ENCODE measurements at regions not wholly inside any gene's neighbourhood (a gene's known extent, or its start where the extent isn't known, plus 50 kb on each side); places are given as distances from the start of the nearest gene placed in this dataset.

DNA sequence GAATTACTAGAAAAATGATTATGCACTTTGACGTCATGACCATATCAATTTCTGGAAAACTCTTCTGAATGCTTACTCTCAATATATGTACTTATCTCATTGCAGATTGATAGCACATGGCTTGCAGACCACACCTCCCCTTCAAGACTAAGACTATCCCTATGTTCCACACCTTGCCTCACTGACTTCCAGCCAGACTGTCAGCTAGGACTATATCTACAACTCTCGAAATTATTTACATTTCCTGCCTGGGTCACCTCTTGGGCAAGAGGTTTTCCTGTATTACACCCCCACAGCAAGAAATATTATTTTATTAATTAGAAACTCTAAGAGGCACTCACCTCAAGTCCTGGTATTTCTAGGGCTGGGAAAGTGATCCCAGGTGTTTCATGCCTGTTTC, 236.6 kb downstream of the CYRIA start:
- TF ChIP-seq, protein P1, sequence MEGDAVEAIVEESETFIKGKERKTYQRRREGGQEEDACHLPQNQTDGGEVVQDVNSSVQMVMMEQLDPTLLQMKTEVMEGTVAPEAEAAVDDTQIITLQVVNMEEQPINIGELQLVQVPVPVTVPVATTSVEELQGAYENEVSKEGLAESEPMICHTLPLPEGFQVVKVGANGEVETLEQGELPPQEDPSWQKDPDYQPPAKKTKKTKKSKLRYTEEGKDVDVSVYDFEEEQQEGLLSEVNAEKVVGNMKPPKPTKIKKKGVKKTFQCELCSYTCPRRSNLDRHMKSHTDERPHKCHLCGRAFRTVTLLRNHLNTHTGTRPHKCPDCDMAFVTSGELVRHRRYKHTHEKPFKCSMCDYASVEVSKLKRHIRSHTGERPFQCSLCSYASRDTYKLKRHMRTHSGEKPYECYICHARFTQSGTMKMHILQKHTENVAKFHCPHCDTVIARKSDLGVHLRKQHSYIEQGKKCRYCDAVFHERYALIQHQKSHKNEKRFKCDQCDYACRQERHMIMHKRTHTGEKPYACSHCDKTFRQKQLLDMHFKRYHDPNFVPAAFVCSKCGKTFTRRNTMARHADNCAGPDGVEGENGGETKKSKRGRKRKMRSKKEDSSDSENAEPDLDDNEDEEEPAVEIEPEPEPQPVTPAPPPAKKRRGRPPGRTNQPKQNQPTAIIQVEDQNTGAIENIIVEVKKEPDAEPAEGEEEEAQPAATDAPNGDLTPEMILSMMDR (IDR thresholded peaks at IDR 0.05): no peak
- no peak for TF ChIP-seq POLR2A (IDR thresholded peaks at IDR 0.05)
